Endothelial cell of umbilical vein (primary cell): ENCODE measurements at regions not wholly inside any gene's neighbourhood (a gene's known extent, or its start where the extent isn't known, plus 50 kb on each side); places are given as distances from the start of the nearest gene placed in this dataset.

Experiments
- BruUV-seq: library from RNA; stranded (reverse); fragments of 400-500 nt; replicated peaks from 2 replicates; lab custom pipeline; 2021; lab: Mats Ljungman, UMichigan
- CTCF ChIA-PET: fragments of 300-600, 350-600 bp; sonication (Branson Sonifier 250); formaldehyde crosslinking; loops from one replicate; lab custom pipeline; 2021; ENCODE audit warnings: antibody characterized with exemption, inconsistent platforms; lab: Charles Lee
- POLR2A ChIA-PET: fragments of 300-600, 350-600 bp; sonication (Branson Sonifier 250); formaldehyde crosslinking; loops from one replicate; lab custom pipeline; 2021; ENCODE audit warnings: antibody characterized with exemption, inconsistent platforms; lab: Charles Lee
- DNase-seq: peaks from one replicate; pipeline ENCODE4 v3.0.0-alpha.2; 2011; ENCODE audit warnings: low read depth, low spot score
- FAIRE-seq: peaks from 2 replicates; lab custom pipeline; 2011; peaks lifted over from hg19 to GRCh38; lab: Jason Lieb, UNC
- H2AFZ ChIP-seq: 2 replicates; pipeline ENCODE4 v1.6.0; 2012; ENCODE audit warnings: low read depth, low read length, control low read depth, inconsistent platforms
- H3K27ac ChIP-seq: 2 replicates; pipeline ENCODE4 v1.5.1; 2011; ENCODE audit warnings: low read depth, mild to moderate bottlenecking, control low read depth, low read length, moderate library complexity; ENCODE audit not compliant: insufficient read depth
- H3K27me3 ChIP-seq, 2 experiments: 2 replicates each; pipeline versions ENCODE4 v1.6.0 to v1.6.1; 2011; ENCODE audit warnings: low read length in 2 of 2, mixed read lengths in 1 of 2; ENCODE audit not compliant: control insufficient read depth in 2 of 2, insufficient read depth in 2 of 2
- H3K36me3 ChIP-seq, 2 experiments: 2 replicates in 1 of 2; 3 replicates in 1 of 2; pipeline ENCODE4 v1.5.1; 2011; ENCODE audit warnings: low read length in 2 of 2, mild to moderate bottlenecking in 1 of 2, moderate library complexity in 1 of 2; ENCODE audit not compliant: control insufficient read depth in 2 of 2, insufficient read depth in 2 of 2; ENCODE audit errors: extremely low read depth in 1 of 2
- H3K4me1 ChIP-seq: 3 replicates; pipeline ENCODE4 v1.5.1; 2011; ENCODE audit warnings: mild to moderate bottlenecking, low read length; ENCODE audit not compliant: control insufficient read depth, insufficient read depth; ENCODE audit errors: extremely low read depth
- H3K4me2 ChIP-seq: 2 replicates; pipeline ENCODE4 v1.6.1; 2011; ENCODE audit warnings: low read length, control low read depth, mixed read lengths; ENCODE audit not compliant: insufficient read depth
- H3K4me3 ChIP-seq, 3 experiments: fragments of 200-600 bp in 1 of 3; sonication (generic), shearing (Covaris generic) in 1 of 3; replicated peaks in 1 of 3; 2 replicates each; pipeline ENCODE4 v1.5.1; 2011 to 2016; ENCODE audit warnings: control low read depth in 3 of 3, low read length in 3 of 3, mild to moderate bottlenecking in 2 of 3, inconsistent platforms in 1 of 3, low read depth in 1 of 3, moderate library complexity in 1 of 3; ENCODE audit not compliant: insufficient read depth in 1 of 3
- H3K79me2 ChIP-seq: 2 replicates; pipeline ENCODE4 v1.6.0; 2012; ENCODE audit warnings: low read length, inconsistent platforms; ENCODE audit not compliant: control insufficient read depth, insufficient read depth
- H3K9ac ChIP-seq: replicated peaks from 2 replicates; pipeline ENCODE3; 2011; ENCODE audit warnings: low read length, control low read depth; ENCODE audit not compliant: insufficient read depth; ENCODE audit errors: extremely low read depth
- H3K9me1 ChIP-seq: replicated peaks from 3 replicates; pipeline ENCODE4 v1.6.0; 2011; ENCODE audit warnings: mild to moderate bottlenecking, low read length; ENCODE audit not compliant: control insufficient read depth, insufficient read depth; ENCODE audit errors: extremely low read depth
- H3K9me3 ChIP-seq: replicated peaks from 2 replicates; pipeline ENCODE4 v1.5.1; 2012; ENCODE audit warnings: low read length, inconsistent platforms; ENCODE audit not compliant: control insufficient read depth, insufficient read depth
- H4K20me1 ChIP-seq: replicated peaks from 2 replicates; pipeline ENCODE3; 2011; ENCODE audit warnings: mild to moderate bottlenecking, low read length; ENCODE audit not compliant: control insufficient read depth, insufficient read depth; ENCODE audit errors: extremely low read depth
- EZH2 ChIP-seq: IDR thresholded peaks from 2 replicates; pipeline ENCODE4 v1.6.1; 2012; ENCODE audit warnings: borderline replicate concordance, low read depth, mild to moderate bottlenecking, moderate library complexity, low read length, inconsistent platforms; ENCODE audit not compliant: severe bottlenecking
- FOS ChIP-seq: IDR thresholded peaks from 2 replicates; pipeline ENCODE4 v1.6.1; 2011; ENCODE audit warnings: mild to moderate bottlenecking, low read length, moderate library complexity, borderline replicate concordance; ENCODE audit not compliant: insufficient read depth
- GATA2 ChIP-seq: IDR thresholded peaks from 2 replicates; pipeline ENCODE4 v1.7.0; 2011; ENCODE audit warnings: low read depth, mild to moderate bottlenecking, moderate library complexity, mixed read lengths, low read length; ENCODE audit not compliant: insufficient read length, insufficient read depth
- JUN ChIP-seq: IDR thresholded peaks from 2 replicates; pipeline ENCODE4 v1.6.1; 2011; ENCODE audit warnings: borderline replicate concordance, low read depth; ENCODE audit not compliant: insufficient read length, insufficient read depth
- MYC ChIP-seq: IDR thresholded peaks from one replicate; pipeline ENCODE4 v1.6.1; 2011; ENCODE audit warnings: mild to moderate bottlenecking, low read depth, low read length
- POLR2A ChIP-seq: IDR thresholded peaks from 2 replicates; pipeline ENCODE4 v1.6.1; 2012; ENCODE audit warnings: low read depth, mild to moderate bottlenecking, control low read depth, low read length
- POLR2AphosphoS5 ChIP-seq: IDR thresholded peaks from 2 replicates; pipeline ENCODE4 v1.6.1; 2012; ENCODE audit warnings: low read depth, mild to moderate bottlenecking, control low read depth, low read length, moderate library complexity; ENCODE audit not compliant: insufficient read depth
- dilution Hi-C: fragments of 300-500 bp; cut with MboI; formaldehyde crosslinking; loops from one replicate; pipeline ENCODE4 v1.15.0; 2019; ENCODE audit warnings: low sequenced_read_pairs; ENCODE audit not compliant: extremely low pct_ligation_motif_present
- intact Hi-C: fragments of 100-400 bp; cut with micrococcal nuclease; formaldehyde crosslinking; loops from one replicate; pipeline ENCODE4 v1.10.0; 2022
- TF ChIP-seq, protein P1 (sequence below), 2 donors: IDR thresholded peaks; 1 replicate in 1 of 2; 2 replicates in 1 of 2; pipeline ENCODE4 v1.5.1; 2011; ENCODE audit warnings: low read length in 2 of 2, mild to moderate bottlenecking in 2 of 2, moderate library complexity in 2 of 2, control low read depth in 1 of 2, inconsistent platforms in 1 of 2, low read depth in 1 of 2; ENCODE audit not compliant: insufficient read depth in 1 of 2; ENCODE audit errors: extremely low read depth in 1 of 2
- TF ChIP-seq, protein P2 (sequence below): IDR thresholded peaks from 2 replicates; pipeline ENCODE4 v1.6.1; 2011; ENCODE audit not compliant: insufficient read depth, insufficient read length

- no peak overlapping the region for H3K4me2 ChIP-seq
- DNase-seq (no peak), FAIRE-seq (no peak)
- H3K4me3 ChIP-seq, result no peak overlapping the region
- no peaks in the 10 kb centered on the region for H3K79me2 ChIP-seq
- no peaks in the 10 kb centered on the region for H3K9me3 ChIP-seq
- dilution Hi-C loops, result no loop called here
- no peak overlapping the region for H2AFZ ChIP-seq
- intact Hi-C loops, result no loop called here
- no peaks in the 10 kb centered on the region for H3K27me3 ChIP-seq
- ChIA-PET POLR2A (no interaction called here), CTCF (no interaction called here)
- H3K4me1 ChIP-seq, result no peaks in the 10 kb centered on the region
- TF ChIP-seq, protein P1, sequence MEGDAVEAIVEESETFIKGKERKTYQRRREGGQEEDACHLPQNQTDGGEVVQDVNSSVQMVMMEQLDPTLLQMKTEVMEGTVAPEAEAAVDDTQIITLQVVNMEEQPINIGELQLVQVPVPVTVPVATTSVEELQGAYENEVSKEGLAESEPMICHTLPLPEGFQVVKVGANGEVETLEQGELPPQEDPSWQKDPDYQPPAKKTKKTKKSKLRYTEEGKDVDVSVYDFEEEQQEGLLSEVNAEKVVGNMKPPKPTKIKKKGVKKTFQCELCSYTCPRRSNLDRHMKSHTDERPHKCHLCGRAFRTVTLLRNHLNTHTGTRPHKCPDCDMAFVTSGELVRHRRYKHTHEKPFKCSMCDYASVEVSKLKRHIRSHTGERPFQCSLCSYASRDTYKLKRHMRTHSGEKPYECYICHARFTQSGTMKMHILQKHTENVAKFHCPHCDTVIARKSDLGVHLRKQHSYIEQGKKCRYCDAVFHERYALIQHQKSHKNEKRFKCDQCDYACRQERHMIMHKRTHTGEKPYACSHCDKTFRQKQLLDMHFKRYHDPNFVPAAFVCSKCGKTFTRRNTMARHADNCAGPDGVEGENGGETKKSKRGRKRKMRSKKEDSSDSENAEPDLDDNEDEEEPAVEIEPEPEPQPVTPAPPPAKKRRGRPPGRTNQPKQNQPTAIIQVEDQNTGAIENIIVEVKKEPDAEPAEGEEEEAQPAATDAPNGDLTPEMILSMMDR (IDR thresholded peaks at IDR 0.05; ENCODE audit: extremely low read depth in 1 of 2, insufficient read depth in 1 of 2, low read depth in 1 of 2, low read length in 2 of 2), result no peak
- TF ChIP-seq, protein P2, sequence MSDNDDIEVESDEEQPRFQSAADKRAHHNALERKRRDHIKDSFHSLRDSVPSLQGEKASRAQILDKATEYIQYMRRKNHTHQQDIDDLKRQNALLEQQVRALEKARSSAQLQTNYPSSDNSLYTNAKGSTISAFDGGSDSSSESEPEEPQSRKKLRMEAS, result no peak
- TF ChIP-seq MYC (no peak), EZH2 (no peak), POLR2A (no peak), GATA2 (no peak), FOS (no peak), POLR2AphosphoS5 (no peak), JUN (no peak)
- no peak overlapping the region for H3K9ac ChIP-seq
- H3K36me3 ChIP-seq, result no peaks in the 10 kb centered on the region
- H4K20me1 ChIP-seq, result no peaks in the 10 kb centered on the region
- BruUV-seq, result no TSS peak
- no peak overlapping the region for H3K27ac ChIP-seq
- H3K9me1 ChIP-seq, result no peaks in the 10 kb centered on the region
These were observed 256.5 kb upstream of the CHD6 start for GRCh38 chr20:41874658-41875057.
